ENCODE measurements at regions not wholly inside any gene's neighbourhood (a gene's known extent, or its start where the extent isn't known, plus 50 kb on each side); places are given as distances from the start of the nearest gene placed in this dataset.
A peak's percentile ranks its signal among the peaks of the same experiment; 100 is the strongest.

DNA sequence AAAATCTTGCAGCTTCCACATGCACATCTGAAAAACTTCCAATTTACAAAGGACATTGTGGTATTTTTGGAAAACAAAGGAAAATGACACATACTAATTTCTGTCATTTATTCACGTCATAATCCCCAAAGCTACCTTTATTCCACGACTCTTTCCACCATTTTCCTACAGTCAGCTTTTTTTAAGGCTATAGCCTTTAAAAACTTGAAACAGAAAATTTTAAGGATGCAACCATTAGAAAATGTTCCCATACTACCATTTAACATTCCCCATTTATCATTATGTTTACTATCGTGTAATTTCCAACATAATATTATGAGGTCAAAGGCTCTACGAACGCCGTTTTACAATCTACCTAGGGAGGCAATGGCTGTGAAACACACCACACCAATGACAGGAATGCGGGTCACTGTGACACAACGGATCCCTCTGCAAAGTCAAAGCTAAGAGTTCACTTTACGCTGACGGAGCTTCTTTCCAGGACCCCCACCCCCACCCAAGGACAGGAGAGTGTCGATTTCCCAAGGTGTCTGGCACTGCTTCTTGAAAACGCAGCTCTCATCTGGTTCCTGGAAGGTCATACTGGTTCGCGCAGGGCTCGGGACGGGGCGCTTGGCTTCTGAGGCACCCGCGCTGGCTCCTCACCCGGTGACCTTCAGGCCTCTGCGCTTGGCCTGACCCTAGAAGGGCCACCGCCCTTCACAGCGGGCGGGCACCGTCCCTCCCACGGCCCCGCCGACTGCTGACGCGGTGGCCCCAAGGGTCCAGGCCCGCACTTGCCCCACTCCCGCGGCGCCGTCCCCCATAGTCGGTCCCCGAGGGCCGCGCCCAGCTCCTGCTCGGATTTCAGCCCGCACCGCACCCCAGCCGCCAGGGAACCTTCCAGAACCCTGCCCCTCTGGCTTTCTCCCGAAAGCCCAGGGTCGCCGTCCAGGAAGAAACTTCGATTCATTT, 50.5 kb upstream of the ATF3 start:
- peak; percentile 26 for DNase-seq (ENCODE audit: low read depth)

DNA sequence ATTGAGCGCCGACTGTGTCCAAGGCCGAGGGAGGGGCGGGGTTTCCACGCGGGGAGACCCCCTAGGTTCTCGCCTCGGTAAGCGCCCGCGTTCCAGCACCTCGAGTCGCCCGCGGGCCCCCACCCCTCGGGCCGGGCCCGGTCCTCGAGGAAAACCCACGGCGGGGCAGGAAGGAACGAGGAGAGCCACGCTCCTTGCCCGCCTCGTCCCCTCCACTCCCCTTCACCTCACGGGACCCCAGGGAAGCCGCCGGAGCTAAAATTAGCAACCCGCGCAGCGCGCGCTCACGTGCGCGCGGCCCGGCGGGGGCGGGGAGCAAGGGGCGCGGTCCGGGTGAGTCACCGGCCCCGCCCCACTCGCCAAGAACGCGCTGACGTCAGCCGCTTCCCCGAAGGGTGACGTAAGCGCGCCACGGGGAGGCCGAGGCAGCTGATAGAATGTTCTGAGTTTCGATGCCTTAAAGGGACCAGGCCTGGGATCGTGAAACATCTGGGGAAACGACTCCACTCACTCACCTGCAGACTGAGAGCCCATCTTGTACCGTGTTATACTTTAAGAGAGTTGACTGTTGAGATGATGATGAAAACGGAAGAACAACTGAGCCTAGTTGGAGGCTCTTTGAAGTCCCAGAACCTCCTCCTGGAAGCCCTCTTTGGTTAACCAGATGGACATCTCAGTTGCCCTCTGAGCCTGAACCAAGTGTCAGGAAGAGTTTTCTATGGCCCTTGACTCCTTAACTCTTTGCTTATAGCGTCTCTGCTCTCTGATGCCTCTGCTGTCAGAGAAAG, 49.7 kb upstream of the ATF3 start:
- DNase-seq (ENCODE audit: low read depth): peak; percentile 94
